Esophagus muscularis mucosa (tissue), 4 donors: ENCODE measurements at regions not wholly inside any gene's neighbourhood (a gene's known extent, or its start where the extent isn't known, plus 50 kb on each side); places are given as distances from the start of the nearest gene placed in this dataset.
"Not testable (repeated sequence)": the region's sequence is repeated elsewhere in the genome, so short reads cannot be mapped to it uniquely, and the experiment has no call there.

Source experiments
- DNase-seq: peaks from one replicate; pipeline ENCODE4 v3.0.0-alpha.2; 2017; ENCODE audit errors: extremely low spot score
- H3K27ac ChIP-seq, 4 donors: fragments of 200-600 bp; sonication (generic); replicated peaks in 1 of 4; 1 replicate in 3 of 4; 2 replicates in 1 of 4; pipeline ENCODE4 v1.5.1; 2016 to 2019; ENCODE audit warnings: mild to moderate bottlenecking in 1 of 4
- H3K27me3 ChIP-seq, 4 donors: fragments of 200-600 bp; sonication (generic); one replicate each; pipeline versions ENCODE4 v1.5.1 to v1.6.0; 2016 to 2019
- H3K36me3 ChIP-seq, 4 donors: fragments of 200-600 bp; sonication (generic); one replicate each; pipeline ENCODE4 v1.5.1; 2016 to 2019
- H3K4me1 ChIP-seq, 4 donors: fragments of 200-600 bp; sonication (generic); one replicate each; pipeline ENCODE4 v1.5.1; 2016 to 2019
- H3K4me3 ChIP-seq, 4 donors: fragments of 200-600 bp; sonication (generic); 1 replicate in 2 of 4; 2 replicates in 2 of 4; pipeline ENCODE4 v1.5.1; 2016 to 2019; ENCODE audit warnings: mild to moderate bottlenecking in 4 of 4, moderate library complexity in 1 of 4
- H3K9me3 ChIP-seq, 4 donors: fragments of 200-600 bp; sonication (generic); 1 replicate in 3 of 4; 2 replicates in 1 of 4; pipeline ENCODE4 v1.5.1; 2016 to 2019
- CTCF ChIP-seq, 3 experiments: fragments of 200-600 bp in 2 of 3; fragments of 450-650 bp in 1 of 3; sonication (generic) in 2 of 3; IDR thresholded peaks; one replicate each; pipeline ENCODE4 v1.5.1; 2017 to 2019; ENCODE audit warnings: antibody characterized with exemption in 3 of 3, mild to moderate bottlenecking in 2 of 3, moderate library complexity in 1 of 3
- EP300 ChIP-seq: sonication (generic); formaldehyde crosslinking; IDR thresholded peaks from one replicate; pipeline ENCODE4 v1.6.1; 2017; ENCODE audit warnings: antibody characterized with exemption
- POLR2A ChIP-seq: fragments of 450-650 bp; IDR thresholded peaks from one replicate; pipeline ENCODE4 v1.6.1; 2017; ENCODE audit warnings: antibody characterized with exemption, moderate library complexity, mild to moderate bottlenecking, low read depth
- POLR2AphosphoS5 ChIP-seq, 2 donors: sonication (generic); formaldehyde crosslinking; IDR thresholded peaks; one replicate each; pipeline ENCODE4 v1.6.1; 2017; ENCODE audit warnings: antibody characterized with exemption in 2 of 2
- WGBS: methylation state at CpG from one replicate; pipeline ENCODE4 v1.1.5; 2018; 5-methylcytosine and 5-hydroxymethylcytosine counted together
- intact Hi-C: fragments of 100-400 bp; cut with DNase I; formaldehyde crosslinking; loops from one replicate; pipeline ENCODE4 v1.15.1; 2023

DNA sequence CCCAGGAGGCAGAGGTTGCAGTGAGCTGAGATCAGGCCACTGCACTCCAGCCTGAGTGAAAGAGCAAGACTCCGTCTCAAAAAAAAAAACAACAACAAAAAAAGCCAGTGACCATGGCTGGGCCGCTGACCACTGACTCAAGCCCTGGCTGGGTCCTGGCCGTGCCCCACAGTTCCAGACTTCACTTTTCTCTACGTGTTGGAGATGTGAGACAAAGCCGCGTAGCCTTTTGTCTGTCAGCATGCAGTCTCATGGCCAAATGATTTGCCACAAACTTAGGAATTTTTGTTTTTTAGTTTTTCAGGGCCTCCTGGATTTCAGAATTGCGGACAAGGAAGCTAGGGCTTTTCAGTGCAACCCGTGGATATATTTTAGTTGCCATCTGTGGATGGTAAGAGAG is 89.3 kb upstream of the CIBAR2 start:
- WGBS = 86% methylated on average over 8 of the region's 8 CpGs
- DNase-seq = no peak
- peaks cover 45 to 99% (median 96%) of the 10 kb centered on the region in 4 donors for H3K4me1 ChIP-seq
- no peaks in the 10 kb centered on the region for H3K27me3 ChIP-seq
- H3K9me3 ChIP-seq = no peaks in the 10 kb centered on the region
- H3K4me3 ChIP-seq = no peak overlapping the region
- peak overlapping the region in 3 of 4 donors; percentile 74 to 82 (median 81) for H3K27ac ChIP-seq
- intact Hi-C loops = no loop called here
- TF ChIP-seq CTCF (IDR thresholded peaks at IDR 0.05) (no peak), POLR2AphosphoS5 (IDR thresholded peaks at IDR 0.05) (no peak), POLR2A (no peak), EP300 (no peak)
- H3K36me3 ChIP-seq = no peaks in the 10 kb centered on the region

- no peak for TF ChIP-seq POLR2A
- no peak for TF ChIP-seq CTCF (IDR thresholded peaks at IDR 0.05)
- TF ChIP-seq POLR2AphosphoS5 (IDR thresholded peaks at IDR 0.05) = no peak
- no peak for TF ChIP-seq EP300
- Histone ChIP-seq H3K36me3 (no peaks in the 10 kb centered on the region), H3K4me1 (peaks cover 45 to 99% (median 96%) of the 10 kb centered on the region in 4 donors), H3K27ac (peak overlapping the region; percentile 74 to 82 (median 81)), H3K27me3 (no peaks in the 10 kb centered on the region), H3K9me3 (no peaks in the 10 kb centered on the region), H3K4me3 (no peak overlapping the region)
- WGBS = 71% methylated on average over 14 of the region's 14 CpGs
- no peak for DNase-seq
- intact Hi-C loops = no loop called here
Measured at GRCh38 chr16:85202051-85202601, 89.9 kb upstream of the CIBAR2 start.

DNA sequence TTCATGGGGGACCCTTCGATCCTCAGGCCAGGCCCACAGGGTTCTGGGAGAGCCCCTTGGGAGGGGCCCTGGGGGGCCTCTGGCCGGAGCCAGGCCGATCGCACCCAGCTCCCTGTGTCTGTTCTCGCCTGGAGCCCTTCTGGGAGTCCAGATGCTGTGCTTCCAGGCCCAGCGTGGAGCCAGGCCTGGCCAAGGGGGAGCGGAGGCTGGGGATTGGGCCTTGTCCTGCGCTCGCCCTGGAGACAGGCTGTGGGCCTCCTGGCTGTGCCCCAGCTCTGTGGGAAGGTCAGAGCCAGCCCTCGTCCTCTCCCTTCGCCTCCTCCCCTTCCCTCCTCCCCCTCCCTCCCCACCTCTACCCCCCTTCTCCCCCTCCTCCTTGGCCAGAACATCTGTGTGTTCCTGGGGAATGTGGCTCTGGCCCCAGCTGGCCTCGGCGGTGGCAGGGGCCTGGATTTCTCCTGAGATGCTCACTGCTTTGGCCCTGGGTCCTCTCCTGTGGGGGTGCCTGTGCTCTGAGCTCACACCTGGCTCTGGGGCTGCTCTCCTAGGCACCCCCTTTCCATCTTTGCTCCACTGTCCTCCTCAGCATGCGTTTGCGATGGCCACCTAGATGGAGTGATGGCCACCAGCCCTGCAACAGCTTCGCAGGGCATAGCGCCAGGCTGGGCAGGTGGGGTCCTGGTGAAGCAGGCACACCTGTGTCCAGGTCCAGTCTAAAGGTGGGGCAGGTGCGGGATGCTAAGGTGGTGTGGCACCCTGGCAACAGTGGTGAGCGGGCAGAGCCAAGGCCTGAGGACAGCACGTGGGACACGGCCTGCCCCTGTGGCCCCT is 90.6 kb upstream of the CIBAR2 start:
- Histone ChIP-seq H3K4me1 (peaks cover 43 to 99% (median 96%) of the 10 kb centered on the region in 4 donors), H3K27me3 (no peaks in the 10 kb centered on the region), H3K9me3 (no peaks in the 10 kb centered on the region), H3K27ac (peak overlapping the region; percentile 74 to 82 (median 81)), H3K4me3 (no peak overlapping the region), H3K36me3 (no peaks in the 10 kb centered on the region)
- no peak for DNase-seq
- intact Hi-C loops = no loop called here
- peak; percentile 47 to 48 for TF ChIP-seq POLR2AphosphoS5 (IDR thresholded peaks at IDR 0.05)
- no peak for TF ChIP-seq EP300
- WGBS = 54% methylated on average over 16 of the region's 21 CpGs

- H3K4me1 ChIP-seq = peaks cover 41 to 99% (median 95%) of the 10 kb centered on the region in 4 donors
- no peaks in the 10 kb centered on the region for H3K36me3 ChIP-seq
- no peak overlapping the region for H3K4me3 ChIP-seq
- WGBS = 85% methylated on average over 2 of the region's 5 CpGs
- H3K27ac ChIP-seq = peak overlapping the region; percentile 70 to 82 (median 78)
- DNase-seq = no peak
- no peaks in the 10 kb centered on the region for H3K27me3 ChIP-seq
- H3K9me3 ChIP-seq = no peaks in the 10 kb centered on the region
- no peak for TF ChIP-seq CTCF (IDR thresholded peaks at IDR 0.05)
- no peak for TF ChIP-seq POLR2A
- intact Hi-C loops = no loop called here
Measured at GRCh38 chr16:85203462-85203813, 91.2 kb upstream of the CIBAR2 start.

- H3K27ac ChIP-seq = peak overlapping the region; percentile 70 to 82 (median 78)
- no peaks in the 10 kb centered on the region for H3K36me3 ChIP-seq
- TF ChIP-seq EP300 (no peak), POLR2AphosphoS5 (IDR thresholded peaks at IDR 0.05) (no peak), CTCF (IDR thresholded peaks at IDR 0.05) (no peak), POLR2A (no peak)
- 83% methylated on average over 7 of the region's 7 CpGs for WGBS
- peaks cover 47 to 99% (median 95%) of the 10 kb centered on the region in 4 donors for H3K4me1 ChIP-seq
- DNase-seq = no peak
- no peaks in the 10 kb centered on the region for H3K27me3 ChIP-seq
- H3K4me3 ChIP-seq = no peak overlapping the region
- intact Hi-C loops = no loop called here
- no peaks in the 10 kb centered on the region for H3K9me3 ChIP-seq
Measured at GRCh38 chr16:85204242-85205010, 92.2 kb upstream of the CIBAR2 start.

DNA sequence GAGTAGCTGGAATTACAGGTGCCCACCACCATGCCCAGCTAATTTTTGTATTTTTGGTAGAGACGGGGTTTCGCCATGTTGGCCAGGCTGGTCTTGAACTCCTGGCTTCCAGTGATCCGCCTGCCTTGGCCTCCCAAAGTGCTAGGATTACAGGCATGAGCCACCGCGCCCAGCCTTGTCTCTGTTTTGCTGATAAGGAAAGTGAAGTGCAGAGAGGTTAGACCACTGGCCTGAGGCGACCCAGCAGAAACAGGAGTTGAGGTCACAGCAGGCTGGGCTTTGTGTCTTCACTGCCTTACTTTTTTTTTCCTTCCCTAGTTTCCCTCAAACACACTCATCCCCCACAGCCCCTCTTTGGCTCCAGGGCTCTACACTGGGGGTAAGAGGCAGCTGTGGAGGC is 93.0 kb upstream of the CIBAR2 start:
- H3K4me1 ChIP-seq = peaks cover 53 to 100% (median 98%) of the 10 kb centered on the region in 4 donors
- DNase-seq, H3K9me3 ChIP-seq, H3K27me3 ChIP-seq, H3K4me3 ChIP-seq, H3K36me3 ChIP-seq, intact Hi-C loops: not testable (repeated sequence)
- WGBS = 94% methylated on average over 6 of the region's 6 CpGs
- H3K27ac ChIP-seq = peak overlapping the region in 2 of 4 donors; percentile 81 to 82
